Breast epithelium (tissue), 3 donors: ENCODE measurements at regions not wholly inside any gene's neighbourhood (a gene's known extent, or its start where the extent isn't known, plus 50 kb on each side); places are given as distances from the start of the nearest gene placed in this dataset.

Source experiments
- CTCF ChIP-seq, 3 donors: fragments of 450-650 bp; IDR thresholded peaks; one replicate each; pipeline ENCODE4 v1.5.1; 2016 to 2017; ENCODE audit warnings: antibody characterized with exemption in 3 of 3, mild to moderate bottlenecking in 3 of 3, moderate library complexity in 3 of 3
- POLR2AphosphoS5 ChIP-seq, 3 donors: sonication (generic); formaldehyde crosslinking; IDR thresholded peaks; one replicate each; pipeline ENCODE4 v1.6.1; 2017; ENCODE audit warnings: antibody characterized with exemption in 3 of 3

GRCh38 chr4:179165862-179166261, 1723.6 kb upstream of the AGA start:
- no peak for TF ChIP-seq CTCF (IDR thresholded peaks at IDR 0.05)
- TF ChIP-seq POLR2AphosphoS5 (IDR thresholded peaks at IDR 0.05) = no peak
